ENCODE measurements at regions not wholly inside any gene's neighbourhood (a gene's known extent, or its start where the extent isn't known, plus 50 kb on each side); places are given as distances from the start of the nearest gene placed in this dataset.
"Not testable (repeated sequence)": the region's sequence is repeated elsewhere in the genome, so short reads cannot be mapped to it uniquely, and the experiment has no call there.

DNA sequence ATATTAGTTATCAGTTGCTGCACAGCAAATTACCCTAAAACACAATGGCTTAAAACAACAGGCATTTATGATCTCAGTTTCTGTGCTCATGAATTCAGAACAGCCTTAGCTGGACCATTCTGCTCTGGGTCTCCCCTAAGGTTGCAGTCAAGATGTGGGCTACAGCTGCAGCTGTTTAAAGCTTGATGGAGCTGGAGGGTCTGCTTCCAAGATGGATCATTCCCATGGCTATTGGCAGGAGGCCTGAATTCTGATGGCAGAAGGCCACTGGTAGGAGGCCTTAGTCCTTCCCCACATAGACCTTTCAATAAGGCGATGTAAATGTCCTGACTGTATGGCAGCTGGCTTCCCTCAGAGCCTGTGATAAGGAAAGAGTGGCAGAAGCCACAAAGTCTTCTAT lies 118.6 kb upstream of the SERPINE2 start:
- Histone ChIP-seq H3K27ac (ENCODE audit: low read length) (no peak overlapping the region), H3K4me3 (ENCODE audit: low read length) (no peak overlapping the region), H3K4me1 (ENCODE audit: control insufficient read depth, insufficient read depth, low read length) (peaks cover 10% of the 10 kb centered on the region), H3K27me3 (ENCODE audit: control insufficient read depth, insufficient read depth, low read length) (no peaks in the 10 kb centered on the region), H3K36me3 (ENCODE audit: control insufficient read depth, insufficient read depth, low read length) (no peaks in the 10 kb centered on the region), H3K9me3 (replicated peaks; ENCODE audit: control insufficient read depth, low read depth, low read length) (no peaks in the 10 kb centered on the region)
- peak; percentile 95 for DNase-seq
- no CpG with 5 or more reads among the region's 1 CpG for WGBS (ENCODE audit: insufficient coverage)

DNA sequence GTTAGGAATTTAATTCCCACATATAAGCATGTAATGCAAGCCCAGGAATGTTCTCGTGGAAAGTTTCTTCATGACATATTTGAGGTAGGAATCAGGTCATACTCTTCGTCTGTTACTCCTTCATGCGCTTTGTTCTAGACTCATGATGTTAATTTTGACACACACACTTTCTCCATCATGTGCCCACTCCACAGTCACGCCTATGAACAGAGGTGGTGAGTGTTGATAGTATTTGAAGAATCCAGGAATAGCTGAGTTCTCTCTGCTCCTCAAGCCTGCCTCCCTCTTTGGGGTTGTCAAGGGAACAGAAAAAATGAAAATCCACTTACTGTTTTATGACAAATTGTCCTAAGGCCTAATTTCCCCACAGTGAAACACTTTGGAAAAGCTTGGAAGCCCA lies 117.3 kb upstream of the SERPINE2 start:
- no CpG with 5 or more reads among the region's 4 CpGs for WGBS (ENCODE audit: insufficient coverage)
- H3K36me3 ChIP-seq (ENCODE audit: control insufficient read depth, insufficient read depth, low read length), result no peaks in the 10 kb centered on the region
- no peaks in the 10 kb centered on the region for H3K27me3 ChIP-seq (ENCODE audit: control insufficient read depth, insufficient read depth, low read length)
- H3K9me3 ChIP-seq (replicated peaks; ENCODE audit: control insufficient read depth, low read depth, low read length), result no peaks in the 10 kb centered on the region
- H3K27ac ChIP-seq (ENCODE audit: low read length), result no peak overlapping the region
- no peak for DNase-seq
- peaks cover 8% of the 10 kb centered on the region for H3K4me1 ChIP-seq (ENCODE audit: control insufficient read depth, insufficient read depth, low read length)
- no peak overlapping the region for H3K4me3 ChIP-seq (ENCODE audit: low read length)

DNA sequence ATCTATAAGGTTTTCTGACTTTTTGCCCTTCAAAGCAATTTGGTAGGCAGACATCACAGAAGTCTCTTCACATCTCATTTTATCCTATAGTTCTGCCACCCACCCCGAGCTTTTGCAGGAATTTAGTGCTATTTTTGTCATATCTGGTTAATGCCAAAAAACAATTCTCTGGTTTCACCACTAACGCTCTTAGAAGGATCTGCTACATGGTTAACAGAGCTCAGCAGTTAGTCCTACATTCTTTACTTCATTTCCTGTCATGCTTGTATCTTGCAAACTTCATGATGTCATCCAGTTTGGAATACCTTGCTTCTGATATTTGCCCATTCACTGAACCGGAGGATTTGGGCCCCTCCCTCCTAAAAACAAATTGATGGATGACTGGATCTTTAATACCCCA lies 116.8 kb upstream of the SERPINE2 start:
- Histone ChIP-seq H3K27me3 (ENCODE audit: control insufficient read depth, insufficient read depth, low read length) (no peaks in the 10 kb centered on the region), H3K27ac (ENCODE audit: low read length) (no peak overlapping the region), H3K36me3 (ENCODE audit: control insufficient read depth, insufficient read depth, low read length) (no peaks in the 10 kb centered on the region), H3K9me3 (replicated peaks; ENCODE audit: control insufficient read depth, low read depth, low read length) (no peaks in the 10 kb centered on the region), H3K4me1 (ENCODE audit: control insufficient read depth, insufficient read depth, low read length) (peaks cover 4% of the 10 kb centered on the region), H3K4me3 (ENCODE audit: low read length) (no peak overlapping the region)
- no peak for DNase-seq
- 0% methylated on average over 1 of the region's 3 CpGs for WGBS (ENCODE audit: insufficient coverage)

DNA sequence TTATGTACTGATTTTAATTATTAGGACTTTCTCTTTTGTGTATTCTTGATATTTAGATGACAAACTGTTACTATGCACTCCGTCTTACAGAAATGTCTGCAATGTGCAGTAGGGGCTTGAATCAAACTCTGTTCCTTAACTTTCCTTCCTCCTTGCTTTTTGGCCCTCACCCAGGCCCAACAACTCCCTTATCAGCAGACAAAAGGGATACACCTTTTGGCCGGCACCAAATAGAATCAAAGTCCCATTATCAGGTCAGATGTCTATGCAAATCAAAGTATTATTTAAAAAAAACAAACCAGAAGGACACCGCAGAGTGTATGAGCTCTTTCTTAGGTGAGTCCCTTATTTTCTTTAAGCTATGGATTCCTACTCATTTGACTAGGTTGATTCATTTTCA lies 116.3 kb upstream of the SERPINE2 start:
- Histone ChIP-seq H3K36me3 (ENCODE audit: control insufficient read depth, insufficient read depth, low read length) (no peaks in the 10 kb centered on the region), H3K27ac (ENCODE audit: low read length) (no peak overlapping the region), H3K4me3 (ENCODE audit: low read length) (no peak overlapping the region), H3K4me1 (ENCODE audit: control insufficient read depth, insufficient read depth, low read length) (peaks cover 3% of the 10 kb centered on the region), H3K9me3 (replicated peaks; ENCODE audit: control insufficient read depth, low read depth, low read length) (no peaks in the 10 kb centered on the region), H3K27me3 (ENCODE audit: control insufficient read depth, insufficient read depth, low read length) (no peaks in the 10 kb centered on the region)
- WGBS (ENCODE audit: insufficient coverage), result no CpG with 5 or more reads among the region's 3 CpGs
- no peak for DNase-seq

DNA sequence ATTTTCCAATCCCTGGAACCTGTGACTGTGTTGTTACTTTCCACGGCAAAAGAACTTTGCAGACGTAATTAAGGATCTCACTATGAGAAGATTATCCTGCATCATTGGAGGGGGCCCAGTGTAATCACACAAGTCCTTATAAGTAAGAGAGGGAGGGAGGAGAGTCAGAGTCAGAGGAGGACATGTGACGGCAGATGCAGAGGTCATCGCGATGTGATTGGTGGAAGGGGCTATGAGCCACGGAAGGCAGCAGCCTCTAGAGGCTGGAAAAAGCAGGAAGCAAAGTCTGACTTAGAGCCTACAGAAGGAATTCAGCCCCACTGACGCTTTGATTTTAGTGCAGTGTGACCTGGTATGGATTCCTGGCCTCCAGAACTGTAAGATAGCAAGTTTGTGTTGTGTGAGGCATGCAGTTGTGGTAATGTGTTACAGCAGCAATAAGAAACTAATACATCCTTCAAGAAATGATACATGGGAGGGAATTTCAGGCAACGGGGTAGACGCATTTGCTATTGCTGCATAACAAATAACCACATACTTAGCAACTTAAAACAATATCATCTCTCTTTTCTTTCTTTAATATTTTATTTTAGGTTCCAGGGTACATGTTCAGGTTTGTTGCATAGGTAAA lies 112.7 kb upstream of the SERPINE2 start:
- no peak overlapping the region for H3K27ac ChIP-seq (ENCODE audit: low read length)
- no peaks in the 10 kb centered on the region for H3K27me3 ChIP-seq (ENCODE audit: control insufficient read depth, insufficient read depth, low read length)
- H3K4me3 ChIP-seq (ENCODE audit: low read length), result no peak overlapping the region
- no peaks in the 10 kb centered on the region for H3K4me1 ChIP-seq (ENCODE audit: control insufficient read depth, insufficient read depth, low read length)
- no peaks in the 10 kb centered on the region for H3K36me3 ChIP-seq (ENCODE audit: control insufficient read depth, insufficient read depth, low read length)
- DNase-seq, result no peak
- 90% methylated on average over 6 of the region's 9 CpGs for WGBS (ENCODE audit: insufficient coverage)
- no peaks in the 10 kb centered on the region for H3K9me3 ChIP-seq (replicated peaks; ENCODE audit: control insufficient read depth, low read depth, low read length)

DNA sequence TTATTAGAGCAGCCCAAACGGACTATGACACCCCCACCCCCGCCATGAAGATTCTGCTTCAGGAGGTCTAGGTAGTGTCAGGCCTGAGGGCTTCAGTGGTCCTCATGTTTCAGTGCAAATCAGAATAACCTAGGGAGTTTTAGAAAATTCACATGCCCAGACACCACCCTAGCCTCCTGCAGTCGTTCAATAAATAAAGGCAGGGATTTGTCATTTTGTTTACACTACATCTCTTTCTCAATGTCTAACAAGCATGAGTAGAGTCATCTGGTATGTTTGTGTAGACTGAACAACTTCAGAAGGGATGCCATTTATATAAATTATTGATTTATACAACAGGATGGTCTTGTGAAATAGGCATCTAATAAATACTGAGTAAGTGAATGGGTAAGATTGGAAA lies 112.1 kb upstream of the SERPINE2 start:
- H3K27me3 ChIP-seq (ENCODE audit: control insufficient read depth, insufficient read depth, low read length), result no peaks in the 10 kb centered on the region
- H3K9me3 ChIP-seq (replicated peaks; ENCODE audit: control insufficient read depth, low read depth, low read length), result no peaks in the 10 kb centered on the region
- DNase-seq, result no peak
- no peaks in the 10 kb centered on the region for H3K4me1 ChIP-seq (ENCODE audit: control insufficient read depth, insufficient read depth, low read length)
- no CpG with 5 or more reads among the region's 3 CpGs for WGBS (ENCODE audit: insufficient coverage)
- H3K27ac ChIP-seq (ENCODE audit: low read length), result no peak overlapping the region
- no peak overlapping the region for H3K4me3 ChIP-seq (ENCODE audit: low read length)
- H3K36me3 ChIP-seq (ENCODE audit: control insufficient read depth, insufficient read depth, low read length), result no peaks in the 10 kb centered on the region

DNA sequence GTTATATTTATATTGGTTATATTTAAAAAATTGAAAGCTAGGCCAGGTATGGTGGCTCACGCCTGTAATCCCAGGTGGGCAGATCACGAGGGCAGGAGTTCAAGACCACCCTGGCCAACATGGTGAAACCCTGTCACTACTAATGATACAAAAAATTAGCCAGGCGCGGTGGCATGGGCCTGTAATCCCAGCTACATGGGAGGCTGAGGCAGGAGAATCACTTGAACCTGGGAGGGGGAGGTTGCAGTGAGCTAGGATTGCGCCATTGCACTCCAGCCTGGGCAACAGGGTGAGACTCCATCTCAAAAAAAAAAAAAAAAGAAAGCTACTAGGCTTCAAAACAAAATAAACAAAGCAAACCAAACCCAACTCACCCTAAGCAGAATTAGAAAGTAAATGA lies 109.0 kb upstream of the SERPINE2 start:
- H3K36me3 ChIP-seq (ENCODE audit: control insufficient read depth, insufficient read depth, low read length); H3K9me3 ChIP-seq (replicated peaks; ENCODE audit: control insufficient read depth, low read depth, low read length); H3K4me1 ChIP-seq (ENCODE audit: control insufficient read depth, insufficient read depth, low read length); H3K27ac ChIP-seq (ENCODE audit: low read length); H3K27me3 ChIP-seq (ENCODE audit: control insufficient read depth, insufficient read depth, low read length); H3K4me3 ChIP-seq (ENCODE audit: low read length); DNase-seq: not testable (repeated sequence)
- no CpG with 5 or more reads among the region's 5 CpGs for WGBS (ENCODE audit: insufficient coverage)

DNA sequence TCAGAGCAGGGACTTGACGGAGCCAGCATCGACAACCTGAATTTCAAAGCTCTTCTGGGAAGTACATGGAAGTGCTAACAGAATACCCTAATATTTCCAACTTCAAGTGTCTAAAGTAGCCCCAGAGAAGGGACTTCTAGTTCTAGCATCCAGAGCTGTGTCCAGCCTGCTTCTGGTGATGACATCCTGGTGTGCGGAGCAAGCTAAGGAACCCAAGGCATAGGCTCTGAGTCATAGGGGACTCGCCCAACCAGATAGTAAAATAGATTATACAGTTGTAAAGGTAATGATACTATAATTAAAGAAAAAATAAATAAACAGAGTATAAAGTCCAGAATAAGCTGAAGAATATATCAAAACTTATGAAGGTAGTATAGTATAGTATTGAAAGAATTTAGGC lies 108.1 kb upstream of the SERPINE2 start:
- no CpG with 5 or more reads among the region's 4 CpGs for WGBS (ENCODE audit: insufficient coverage)
- no peak for DNase-seq
- Histone ChIP-seq H3K4me3 (ENCODE audit: low read length) (no peak overlapping the region), H3K27me3 (ENCODE audit: control insufficient read depth, insufficient read depth, low read length) (no peaks in the 10 kb centered on the region), H3K36me3 (ENCODE audit: control insufficient read depth, insufficient read depth, low read length) (no peaks in the 10 kb centered on the region), H3K9me3 (replicated peaks; ENCODE audit: control insufficient read depth, low read depth, low read length) (no peaks in the 10 kb centered on the region), H3K27ac (ENCODE audit: low read length) (no peak overlapping the region), H3K4me1 (ENCODE audit: control insufficient read depth, insufficient read depth, low read length) (no peaks in the 10 kb centered on the region)

DNA sequence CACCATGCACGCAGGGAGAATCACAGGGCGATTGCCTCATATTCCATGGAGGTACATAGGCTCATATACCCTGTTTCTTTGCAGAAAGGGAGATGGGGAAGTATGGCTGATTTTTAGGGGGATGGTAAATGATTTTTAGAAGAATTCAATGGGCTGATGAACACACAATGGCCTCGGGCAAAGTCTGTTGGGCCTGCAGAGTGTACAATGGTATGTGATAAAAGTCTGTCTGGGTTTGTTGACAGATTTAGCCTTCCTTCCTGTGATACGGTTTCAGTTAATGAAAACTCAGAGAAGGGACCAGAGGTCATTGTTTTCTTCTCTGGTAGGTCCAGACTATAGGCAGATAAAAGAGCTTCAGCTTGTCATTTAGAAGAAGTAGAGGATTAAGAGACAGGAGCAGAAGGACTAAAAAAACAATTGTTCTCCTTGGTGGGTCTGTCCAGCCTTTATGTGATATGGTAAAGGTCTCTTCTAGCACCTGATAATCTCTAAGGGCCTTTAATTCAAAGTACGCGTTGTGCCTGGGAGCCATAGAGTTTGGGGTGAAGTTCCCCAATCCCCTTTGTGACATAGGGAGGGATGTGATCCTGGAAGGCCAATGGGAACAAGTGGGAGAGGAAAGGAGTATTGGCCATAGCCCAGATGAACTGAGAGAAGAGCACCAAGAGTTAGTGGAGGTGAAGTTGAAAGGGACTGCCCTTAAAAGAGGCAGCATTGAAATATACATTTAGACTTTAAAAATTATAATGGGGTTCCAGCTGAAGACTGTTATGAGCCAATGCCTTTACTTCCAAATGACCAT lies 107.5 kb upstream of the SERPINE2 start:
- no peak for DNase-seq
- Histone ChIP-seq H3K27me3 (ENCODE audit: control insufficient read depth, insufficient read depth, low read length) (no peaks in the 10 kb centered on the region), H3K36me3 (ENCODE audit: control insufficient read depth, insufficient read depth, low read length) (no peaks in the 10 kb centered on the region), H3K4me3 (ENCODE audit: low read length) (no peak overlapping the region), H3K27ac (ENCODE audit: low read length) (no peak overlapping the region), H3K4me1 (ENCODE audit: control insufficient read depth, insufficient read depth, low read length) (no peaks in the 10 kb centered on the region), H3K9me3 (replicated peaks; ENCODE audit: control insufficient read depth, low read depth, low read length) (no peaks in the 10 kb centered on the region)
- WGBS (ENCODE audit: insufficient coverage), result 77% methylated on average over 6 of the region's 6 CpGs

DNA sequence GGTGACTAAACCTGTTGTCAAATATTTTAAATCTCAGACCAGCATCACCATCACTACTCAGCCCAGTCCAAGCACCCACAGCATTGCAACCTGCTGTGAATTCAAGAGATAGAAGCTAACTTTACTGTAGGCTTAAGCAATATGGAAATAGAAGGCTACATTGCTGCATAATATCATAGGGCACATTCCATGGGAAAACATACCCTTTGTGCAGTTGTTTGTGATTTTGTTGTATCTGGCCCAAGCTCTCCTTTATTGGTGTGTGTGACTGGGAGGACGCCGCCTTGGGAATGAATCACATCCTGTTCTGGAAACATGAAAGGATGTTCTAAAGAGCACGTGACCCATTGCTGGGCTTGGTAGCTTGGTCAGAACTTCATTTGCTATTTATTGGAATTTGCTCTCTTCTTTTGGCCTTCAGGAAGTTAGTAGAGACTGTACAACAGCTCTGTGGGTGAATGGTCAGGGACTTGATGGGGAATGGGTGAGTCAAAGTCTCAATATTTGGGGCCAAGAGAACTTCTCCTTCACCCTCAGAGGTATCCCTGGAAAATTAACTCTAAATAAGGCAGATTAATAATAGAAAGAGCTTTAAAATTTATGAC lies 106.8 kb upstream of the SERPINE2 start:
- no peak overlapping the region for H3K4me3 ChIP-seq (ENCODE audit: low read length)
- DNase-seq, result no peak
- H3K27me3 ChIP-seq (ENCODE audit: control insufficient read depth, insufficient read depth, low read length), result no peaks in the 10 kb centered on the region
- no peaks in the 10 kb centered on the region for H3K36me3 ChIP-seq (ENCODE audit: control insufficient read depth, insufficient read depth, low read length)
- WGBS (ENCODE audit: insufficient coverage), result 80% methylated on average over 1 of the region's 3 CpGs
- no peaks in the 10 kb centered on the region for H3K9me3 ChIP-seq (replicated peaks; ENCODE audit: control insufficient read depth, low read depth, low read length)
- no peaks in the 10 kb centered on the region for H3K4me1 ChIP-seq (ENCODE audit: control insufficient read depth, insufficient read depth, low read length)
- no peak overlapping the region for H3K27ac ChIP-seq (ENCODE audit: low read length)
